ENCODE measurements at regions not wholly inside any gene's neighbourhood (a gene's known extent, or its start where the extent isn't known, plus 50 kb on each side); places are given as distances from the start of the nearest gene placed in this dataset.

- Mint-ChIP-seq H3K9me3 (no peaks in the 10 kb centered on the region), H3K27ac (no peak overlapping the region), H3K4me3 (no peak overlapping the region), H3K27me3 (no peaks in the 10 kb centered on the region), H3K36me3 (ENCODE audit: low read depth) (no peaks in the 10 kb centered on the region), H3K4me1 (ENCODE audit: low read depth) (no peaks in the 10 kb centered on the region)
- POLR2A ChIA-PET = no interaction called here
- DNase-seq (no peak), ATAC-seq (ENCODE audit: poor library complexity) (no peak)
- CTCF ChIA-PET = no interaction called here
- no peak for TF ChIP-seq CTCF (IDR thresholded peaks at IDR 0.05)
- Histone ChIP-seq H3K27ac (ENCODE audit: low read depth in 1 of 2, low read length in 2 of 2) (no peak overlapping the region), H3K4me1 (ENCODE audit: insufficient read depth, low read length) (no peaks in the 10 kb centered on the region), H3K4me3 (ENCODE audit: low read length) (no peak overlapping the region), H3K9me3 (ENCODE audit: control insufficient read depth in 1 of 2, insufficient read depth in 1 of 2, low read length in 2 of 2) (no peaks in the 10 kb centered on the region), H3K27me3 (ENCODE audit: control insufficient read depth in 1 of 2, insufficient read depth in 2 of 2, low read length in 2 of 2) (no peaks in the 10 kb centered on the region), H3K36me3 (ENCODE audit: insufficient read depth, low read length) (no peaks in the 10 kb centered on the region)
- intact Hi-C loops (cut with DNase I, micrococcal nuclease) = no loop called here
Measured at GRCh38 chr2:60319031-60319547, 234.4 kb downstream of the BCL11A start.

- DNase-seq (no peak), ATAC-seq (ENCODE audit: poor library complexity) (no peak)
- H3K27me3 Mint-ChIP-seq = no peaks in the 10 kb centered on the region
- H3K4me1 Mint-ChIP-seq (ENCODE audit: low read depth) = no peaks in the 10 kb centered on the region
- no peaks in the 10 kb centered on the region for H3K9me3 Mint-ChIP-seq
- ChIA-PET CTCF (no interaction called here), POLR2A (no interaction called here)
- intact Hi-C loops (cut with DNase I, micrococcal nuclease) = no loop called here
- TF ChIP-seq CTCF (IDR thresholded peaks at IDR 0.05) = no peak
- H3K4me3 Mint-ChIP-seq = no peak overlapping the region
- Histone ChIP-seq H3K27me3 (ENCODE audit: control insufficient read depth in 1 of 2, insufficient read depth in 2 of 2, low read length in 2 of 2) (no peaks in the 10 kb centered on the region), H3K36me3 (ENCODE audit: insufficient read depth, low read length) (no peaks in the 10 kb centered on the region), H3K27ac (ENCODE audit: low read depth in 1 of 2, low read length in 2 of 2) (no peak overlapping the region), H3K4me3 (ENCODE audit: low read length) (no peak overlapping the region), H3K4me1 (ENCODE audit: insufficient read depth, low read length) (no peaks in the 10 kb centered on the region), H3K9me3 (ENCODE audit: control insufficient read depth in 1 of 2, insufficient read depth in 1 of 2, low read length in 2 of 2) (no peaks in the 10 kb centered on the region)
- no peaks in the 10 kb centered on the region for H3K36me3 Mint-ChIP-seq (ENCODE audit: low read depth)
- no peak overlapping the region for H3K27ac Mint-ChIP-seq
Measured at GRCh38 chr2:60318544-60318943, 234.9 kb downstream of the BCL11A start.

GRCh38 chr2:60317844-60318243, 235.6 kb downstream of the BCL11A start:
- Histone ChIP-seq H3K4me1 (ENCODE audit: insufficient read depth, low read length) (no peaks in the 10 kb centered on the region), H3K9me3 (ENCODE audit: control insufficient read depth in 1 of 2, insufficient read depth in 1 of 2, low read length in 2 of 2) (no peaks in the 10 kb centered on the region), H3K4me3 (ENCODE audit: low read length) (no peak overlapping the region), H3K27ac (ENCODE audit: low read depth in 1 of 2, low read length in 2 of 2) (no peak overlapping the region), H3K27me3 (ENCODE audit: control insufficient read depth in 1 of 2, insufficient read depth in 2 of 2, low read length in 2 of 2) (no peaks in the 10 kb centered on the region), H3K36me3 (ENCODE audit: insufficient read depth, low read length) (no peaks in the 10 kb centered on the region)
- Mint-ChIP-seq H3K4me1 (ENCODE audit: low read depth) (no peaks in the 10 kb centered on the region), H3K27ac (no peak overlapping the region), H3K4me3 (no peak overlapping the region), H3K9me3 (no peaks in the 10 kb centered on the region), H3K36me3 (ENCODE audit: low read depth) (no peaks in the 10 kb centered on the region), H3K27me3 (no peaks in the 10 kb centered on the region)
- ATAC-seq (ENCODE audit: poor library complexity) = no peak
- intact Hi-C loops (cut with DNase I, micrococcal nuclease) = no loop called here
- peak in 2 of 14 experiments; percentile 10 to 15 for DNase-seq
- POLR2A ChIA-PET = no interaction called here
- no peak for TF ChIP-seq CTCF (IDR thresholded peaks at IDR 0.05)
- CTCF ChIA-PET = no interaction called here

Data from CD4-positive, alpha-beta T cell (primary cell).